Fibroblast of lung (primary cell): ENCODE measurements at regions not wholly inside any gene's neighbourhood (a gene's known extent, or its start where the extent isn't known, plus 50 kb on each side); places are given as distances from the start of the nearest gene placed in this dataset.

Experiments
- DNase-seq, 2 donors: peaks; one replicate each; pipeline versions ENCODE4 v3.0.0 to v3.0.0-alpha.2; 2010; ENCODE audit warnings: low read depth in 2 of 2
- H2AFZ ChIP-seq: 2 replicates; pipeline ENCODE4 v1.5.1; 2012; ENCODE audit warnings: low read length, control low read depth, inconsistent platforms
- H3K27ac ChIP-seq: 2 replicates; pipeline ENCODE4 v1.5.1; 2011; ENCODE audit warnings: low read length, control low read depth; ENCODE audit not compliant: insufficient read depth
- H3K27me3 ChIP-seq: 2 replicates; pipeline ENCODE4 v1.5.1; 2011; ENCODE audit warnings: mild to moderate bottlenecking, low read length; ENCODE audit not compliant: control insufficient read depth, insufficient read depth
- H3K36me3 ChIP-seq: 2 replicates; pipeline ENCODE4 v1.5.1; 2011; ENCODE audit warnings: low read length; ENCODE audit not compliant: control insufficient read depth, insufficient read depth
- H3K4me1 ChIP-seq: 2 replicates; pipeline ENCODE4 v1.5.1; 2011; ENCODE audit warnings: low read length; ENCODE audit not compliant: control insufficient read depth, insufficient read depth; ENCODE audit errors: extremely low read depth
- H3K4me2 ChIP-seq: 2 replicates; pipeline ENCODE4 v1.5.1; 2011; ENCODE audit warnings: low read length, control low read depth; ENCODE audit not compliant: insufficient read depth; ENCODE audit errors: extremely low read depth
- H3K4me3 ChIP-seq, 4 experiments: fragments of 200-600 bp in 1 of 4; sonication (generic) in 1 of 4; replicated peaks in 1 of 4; 2 replicates each; pipeline ENCODE4 v1.5.1; 2011 to 2016; ENCODE audit warnings: low read length in 4 of 4, low read depth in 3 of 4, mild to moderate bottlenecking in 3 of 4, control low read depth in 2 of 4, inconsistent platforms in 1 of 4, mixed read lengths in 1 of 4; ENCODE audit not compliant: insufficient read depth in 1 of 4; ENCODE audit errors: control extremely low read depth in 1 of 4
- H3K79me2 ChIP-seq: 2 replicates; pipeline ENCODE4 v1.5.1; 2012; ENCODE audit warnings: mild to moderate bottlenecking, low read length, inconsistent platforms; ENCODE audit not compliant: control insufficient read depth, insufficient read depth
- H3K9ac ChIP-seq: 2 replicates; pipeline ENCODE4 v1.5.1; 2011; ENCODE audit warnings: mild to moderate bottlenecking, low read length, control low read depth; ENCODE audit not compliant: insufficient read depth
- H3K9me3 ChIP-seq: 2 replicates; pipeline ENCODE4 v1.5.1; 2012; ENCODE audit warnings: low read depth, low read length; ENCODE audit not compliant: control insufficient read depth, insufficient read depth
- H4K20me1 ChIP-seq: 2 replicates; pipeline ENCODE4 v1.5.1; 2011; ENCODE audit warnings: low read length; ENCODE audit not compliant: control insufficient read depth, insufficient read depth; ENCODE audit errors: extremely low read depth
- EZH2 ChIP-seq: IDR thresholded peaks from 2 replicates; pipeline ENCODE4 v1.5.1; 2012; ENCODE audit warnings: low read length, control low read depth, mild to moderate bottlenecking; ENCODE audit errors: missing control alignments
- TF ChIP-seq, protein P1 (sequence below), 2 donors: IDR thresholded peaks in 1 of 2; conservative IDR thresholded peaks in 1 of 2; 1 replicate in 1 of 2; 2 replicates in 1 of 2; pipeline ENCODE4 v1.5.1; 2011 to 2012; ENCODE audit warnings: low read length in 2 of 2, control low read depth in 1 of 2, inconsistent platforms in 1 of 2, low read depth in 1 of 2, mild to moderate bottlenecking in 1 of 2

DNA sequence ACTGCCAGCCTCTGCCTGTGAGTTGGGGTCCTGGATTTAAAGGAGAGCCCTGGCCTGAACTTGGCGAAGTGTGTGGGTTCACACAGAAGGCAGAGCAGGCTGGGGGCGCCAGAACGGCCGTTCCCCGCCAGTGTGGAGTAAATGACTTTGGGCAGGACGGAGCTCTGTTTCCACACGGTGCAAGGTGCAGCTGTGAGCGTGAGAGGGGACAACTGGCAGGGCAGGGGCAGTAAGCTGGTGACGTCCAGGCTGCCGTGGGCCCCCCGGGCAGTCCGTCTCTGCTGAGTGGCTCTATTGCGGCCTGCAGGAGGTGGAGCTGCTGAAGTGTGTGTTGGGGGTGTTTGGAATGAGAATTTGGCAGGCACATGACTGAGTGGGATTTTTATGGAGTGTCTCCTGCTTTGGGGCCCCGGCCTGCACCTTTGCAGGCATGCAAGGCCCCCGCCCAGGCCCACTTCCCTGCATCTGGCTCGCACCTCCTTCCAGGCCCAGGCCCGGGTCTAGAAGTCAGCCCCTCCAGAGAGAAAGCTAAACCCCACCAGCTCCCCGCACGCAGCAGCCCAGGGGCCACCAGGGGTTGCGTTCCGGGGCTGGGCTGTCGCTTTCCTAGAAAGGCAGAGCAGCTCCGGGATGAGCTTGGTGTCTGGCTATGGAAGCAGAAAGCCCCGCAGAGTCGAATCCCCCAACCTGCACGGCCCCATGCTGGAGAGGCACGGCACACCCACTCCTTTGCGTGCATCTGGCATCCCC is 62.2 kb upstream of the GRPEL1 start:
- peaks cover 5% of the 10 kb centered on the region for H3K4me1 ChIP-seq
- no peak overlapping the region for H3K9ac ChIP-seq
- TF ChIP-seq, protein P1, sequence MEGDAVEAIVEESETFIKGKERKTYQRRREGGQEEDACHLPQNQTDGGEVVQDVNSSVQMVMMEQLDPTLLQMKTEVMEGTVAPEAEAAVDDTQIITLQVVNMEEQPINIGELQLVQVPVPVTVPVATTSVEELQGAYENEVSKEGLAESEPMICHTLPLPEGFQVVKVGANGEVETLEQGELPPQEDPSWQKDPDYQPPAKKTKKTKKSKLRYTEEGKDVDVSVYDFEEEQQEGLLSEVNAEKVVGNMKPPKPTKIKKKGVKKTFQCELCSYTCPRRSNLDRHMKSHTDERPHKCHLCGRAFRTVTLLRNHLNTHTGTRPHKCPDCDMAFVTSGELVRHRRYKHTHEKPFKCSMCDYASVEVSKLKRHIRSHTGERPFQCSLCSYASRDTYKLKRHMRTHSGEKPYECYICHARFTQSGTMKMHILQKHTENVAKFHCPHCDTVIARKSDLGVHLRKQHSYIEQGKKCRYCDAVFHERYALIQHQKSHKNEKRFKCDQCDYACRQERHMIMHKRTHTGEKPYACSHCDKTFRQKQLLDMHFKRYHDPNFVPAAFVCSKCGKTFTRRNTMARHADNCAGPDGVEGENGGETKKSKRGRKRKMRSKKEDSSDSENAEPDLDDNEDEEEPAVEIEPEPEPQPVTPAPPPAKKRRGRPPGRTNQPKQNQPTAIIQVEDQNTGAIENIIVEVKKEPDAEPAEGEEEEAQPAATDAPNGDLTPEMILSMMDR (conservative IDR thresholded peaks at IDR 0.05 in 1 of 2, IDR thresholded peaks at IDR 0.05 in 1 of 2; ENCODE audit: low read depth in 1 of 2, low read length in 2 of 2): no peak
- no peak for TF ChIP-seq EZH2
- H3K79me2 ChIP-seq: no peaks in the 10 kb centered on the region
- no peak overlapping the region for H2AFZ ChIP-seq
- H4K20me1 ChIP-seq: no peaks in the 10 kb centered on the region
- DNase-seq: no peak
- H3K36me3 ChIP-seq: no peaks in the 10 kb centered on the region
- H3K27ac ChIP-seq: no peak overlapping the region
- H3K4me2 ChIP-seq: no peak overlapping the region
- H3K27me3 ChIP-seq: no peaks in the 10 kb centered on the region
- no peaks in the 10 kb centered on the region for H3K9me3 ChIP-seq
- no peak overlapping the region for H3K4me3 ChIP-seq

DNA sequence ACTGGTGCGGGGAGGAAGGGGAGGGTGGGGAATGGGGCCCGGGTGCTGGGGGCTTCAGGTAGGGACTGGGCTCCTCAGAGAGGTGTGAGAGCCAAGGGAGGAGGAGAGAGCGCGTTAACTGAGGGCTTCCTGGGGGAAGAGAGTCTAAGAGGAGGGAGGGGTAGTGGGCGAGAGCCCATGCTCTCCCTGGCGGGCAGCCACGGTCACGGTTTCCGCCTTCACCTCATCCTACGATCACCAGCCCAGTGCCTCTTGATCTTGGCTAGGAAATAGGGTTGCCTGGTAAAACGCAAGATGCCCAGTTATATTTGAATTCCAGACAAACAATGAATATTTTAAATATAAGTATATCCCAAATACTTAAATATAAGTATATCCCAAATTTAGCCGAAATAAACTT is 60.8 kb upstream of the GRPEL1 start:
- no peak for DNase-seq
- H3K79me2 ChIP-seq: no peaks in the 10 kb centered on the region
- H3K4me3 ChIP-seq: no peak overlapping the region
- no peaks in the 10 kb centered on the region for H4K20me1 ChIP-seq
- H3K4me1 ChIP-seq: peaks cover 4% of the 10 kb centered on the region
- TF ChIP-seq, protein P1 (conservative IDR thresholded peaks at IDR 0.05 in 1 of 2, IDR thresholded peaks at IDR 0.05 in 1 of 2; ENCODE audit: low read depth in 1 of 2, low read length in 2 of 2): no peak
- TF ChIP-seq EZH2: no peak
- H3K27me3 ChIP-seq: no peaks in the 10 kb centered on the region
- no peaks in the 10 kb centered on the region for H3K36me3 ChIP-seq
- H3K9me3 ChIP-seq: no peaks in the 10 kb centered on the region
- H3K27ac ChIP-seq: no peak overlapping the region
- no peak overlapping the region for H3K9ac ChIP-seq
- no peak overlapping the region for H2AFZ ChIP-seq
- no peak overlapping the region for H3K4me2 ChIP-seq

DNA sequence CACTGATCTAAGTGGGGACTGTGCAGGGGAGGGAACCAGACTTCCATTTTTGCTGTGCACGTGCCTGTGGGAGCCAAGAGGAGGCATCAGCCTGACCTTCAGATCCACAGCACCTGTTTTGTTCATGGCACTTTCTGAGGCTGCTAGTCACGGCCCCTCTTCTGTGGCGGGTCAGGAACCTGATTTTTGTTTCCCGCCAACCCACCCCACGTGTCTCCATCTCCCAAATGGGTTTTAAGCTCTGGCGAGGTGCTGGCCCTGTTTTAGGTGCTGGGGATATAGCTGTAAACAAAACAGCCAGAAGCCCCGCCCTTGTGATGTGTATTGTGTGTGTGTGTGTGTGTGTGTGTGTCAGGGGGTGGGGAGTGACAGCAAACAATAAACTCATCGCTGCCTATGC is 60.4 kb upstream of the GRPEL1 start:
- H3K27ac ChIP-seq: no peak overlapping the region
- H3K79me2 ChIP-seq: no peaks in the 10 kb centered on the region
- no peaks in the 10 kb centered on the region for H3K9me3 ChIP-seq
- peaks cover 4% of the 10 kb centered on the region for H3K4me1 ChIP-seq
- no peak for TF ChIP-seq EZH2
- TF ChIP-seq, protein P1 (conservative IDR thresholded peaks at IDR 0.05 in 1 of 2, IDR thresholded peaks at IDR 0.05 in 1 of 2; ENCODE audit: low read depth in 1 of 2, low read length in 2 of 2): no peak
- H3K9ac ChIP-seq: no peak overlapping the region
- H4K20me1 ChIP-seq: no peaks in the 10 kb centered on the region
- no peak overlapping the region for H2AFZ ChIP-seq
- no peak overlapping the region for H3K4me2 ChIP-seq
- H3K36me3 ChIP-seq: no peaks in the 10 kb centered on the region
- DNase-seq: no peak
- no peak overlapping the region for H3K4me3 ChIP-seq
- no peaks in the 10 kb centered on the region for H3K27me3 ChIP-seq
